Keratinocyte (primary cell): ENCODE measurements at regions not wholly inside any gene's neighbourhood (a gene's known extent, or its start where the extent isn't known, plus 50 kb on each side); places are given as distances from the start of the nearest gene placed in this dataset.
A peak's percentile ranks its signal among the peaks of the same experiment; 100 is the strongest.

Experiments used
- DNase-seq: peaks from one replicate; pipeline ENCODE4 v3.0.0-alpha.2; 2011; ENCODE audit warnings: low read depth, missing footprints, low spot score
- FAIRE-seq: peaks from 2 replicates; lab custom pipeline; 2011; peaks lifted over from hg19 to GRCh38; lab: Jason Lieb, UNC
- H2AFZ ChIP-seq: 2 replicates; pipeline ENCODE4 v1.6.0; 2012; ENCODE audit warnings: low read length, control low read depth, inconsistent platforms; ENCODE audit not compliant: control insufficient read depth
- H3K27ac ChIP-seq: 2 replicates; pipeline ENCODE4 v1.5.1; 2011; ENCODE audit warnings: low read length; ENCODE audit not compliant: control insufficient read depth, insufficient read depth
- H3K27me3 ChIP-seq: 3 replicates; pipeline ENCODE4 v1.6.0; 2011; ENCODE audit warnings: low read length; ENCODE audit not compliant: control insufficient read depth, insufficient read depth; ENCODE audit errors: extremely low read depth
- H3K36me3 ChIP-seq, 2 experiments: 2 replicates in 1 of 2; 3 replicates in 1 of 2; pipeline ENCODE4 v1.5.1; 2011; ENCODE audit warnings: low read length in 2 of 2, mild to moderate bottlenecking in 1 of 2; ENCODE audit not compliant: control insufficient read depth in 2 of 2, insufficient read depth in 2 of 2; ENCODE audit errors: extremely low read depth in 1 of 2
- H3K4me1 ChIP-seq: 3 replicates; pipeline ENCODE4 v1.5.1; 2011; ENCODE audit warnings: low read length; ENCODE audit not compliant: control insufficient read depth, insufficient read depth; ENCODE audit errors: extremely low read depth
- H3K4me2 ChIP-seq: 3 replicates; pipeline ENCODE4 v1.6.0; 2011; ENCODE audit warnings: low read depth, low read length; ENCODE audit not compliant: control insufficient read depth, insufficient read depth; ENCODE audit errors: extremely low read depth
- H3K4me3 ChIP-seq, 3 experiments: fragments of 200-600 bp in 1 of 3; sonication (generic) in 1 of 3; 2 replicates in 2 of 3; 3 replicates in 1 of 3; pipeline ENCODE4 v1.5.1; 2011 to 2016; ENCODE audit warnings: low read length in 3 of 3, mild to moderate bottlenecking in 3 of 3, control low read depth in 2 of 3, inconsistent platforms in 1 of 3, low read depth in 1 of 3, mixed read lengths in 1 of 3, mixed run types in 1 of 3, moderate library complexity in 1 of 3; ENCODE audit not compliant: control insufficient read depth in 2 of 3, insufficient read depth in 2 of 3; ENCODE audit errors: extremely low read depth in 1 of 3
- H3K79me2 ChIP-seq: 2 replicates; pipeline ENCODE4 v1.6.0; 2012; ENCODE audit warnings: low read length; ENCODE audit not compliant: control insufficient read depth, insufficient read depth
- H3K9ac ChIP-seq: 3 replicates; pipeline ENCODE4 v1.6.0; 2011; ENCODE audit warnings: low read length; ENCODE audit not compliant: control insufficient read depth, insufficient read depth; ENCODE audit errors: extremely low read depth
- H3K9me1 ChIP-seq: 3 replicates; pipeline ENCODE4 v1.6.0; 2011; ENCODE audit warnings: low read length; ENCODE audit not compliant: control insufficient read depth, insufficient read depth; ENCODE audit errors: extremely low read depth
- H3K9me3 ChIP-seq: 2 replicates; pipeline ENCODE4 v1.5.1; 2012; ENCODE audit warnings: low read depth, low read length; ENCODE audit not compliant: control insufficient read depth
- H4K20me1 ChIP-seq: 3 replicates; pipeline ENCODE4 v1.6.0; 2011; ENCODE audit warnings: low read length; ENCODE audit not compliant: control insufficient read depth, insufficient read depth; ENCODE audit errors: extremely low read depth
- EZH2 ChIP-seq: IDR thresholded peaks from one replicate; pipeline ENCODE4 v1.6.1; 2012; ENCODE audit warnings: inconsistent platforms, mild to moderate bottlenecking, low read length, moderate library complexity
- dilution Hi-C: fragments of 300-500 bp; cut with MboI; formaldehyde crosslinking; loops from one replicate; pipeline ENCODE4 v1.7.0; 2020; ENCODE audit warnings: low sequenced_read_pairs; ENCODE audit not compliant: extremely low pct_ligation_motif_present
- TF ChIP-seq, protein P1 (sequence below), 3 experiments: IDR thresholded peaks in 1 of 3; conservative IDR thresholded peaks in 1 of 3; optimal IDR thresholded peaks in 1 of 3; 2 replicates in 2 of 3; 3 replicates in 1 of 3; pipeline versions ENCODE3 to v1.5.1; 2011; ENCODE audit warnings: low read length in 3 of 3, mild to moderate bottlenecking in 3 of 3, moderate library complexity in 2 of 3, control low read depth in 1 of 3, inconsistent platforms in 1 of 3; ENCODE audit not compliant: insufficient read depth in 2 of 3; ENCODE audit errors: extremely low read depth in 1 of 3

DNA sequence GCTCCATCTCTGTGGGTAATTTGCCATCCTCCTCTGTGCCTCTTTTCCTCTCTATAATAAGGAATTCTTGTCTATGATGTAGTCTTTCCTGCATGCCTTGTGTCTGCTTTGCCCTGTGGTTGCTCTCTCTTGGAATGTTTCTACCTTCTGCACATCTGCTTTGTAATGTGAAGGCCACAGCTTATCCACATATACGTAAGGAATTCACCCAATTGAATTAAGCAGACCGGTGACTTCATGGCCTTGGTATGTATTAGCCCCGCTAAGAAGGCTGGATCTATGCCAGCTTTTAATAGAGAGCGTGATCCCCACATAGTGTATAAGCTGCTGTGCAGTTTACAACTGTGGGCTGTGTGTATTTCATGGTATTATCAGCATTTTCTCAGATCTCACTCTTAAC is 274.7 kb downstream of the RNF144A start:
- H3K9me1 ChIP-seq, result no peaks in the 10 kb centered on the region
- FAIRE-seq (peak; percentile 99), DNase-seq (peak; percentile 91)
- H3K4me3 ChIP-seq, result no peak overlapping the region
- dilution Hi-C loops, result no loop called here
- TF ChIP-seq EZH2, result no peak
- TF ChIP-seq, protein P1, sequence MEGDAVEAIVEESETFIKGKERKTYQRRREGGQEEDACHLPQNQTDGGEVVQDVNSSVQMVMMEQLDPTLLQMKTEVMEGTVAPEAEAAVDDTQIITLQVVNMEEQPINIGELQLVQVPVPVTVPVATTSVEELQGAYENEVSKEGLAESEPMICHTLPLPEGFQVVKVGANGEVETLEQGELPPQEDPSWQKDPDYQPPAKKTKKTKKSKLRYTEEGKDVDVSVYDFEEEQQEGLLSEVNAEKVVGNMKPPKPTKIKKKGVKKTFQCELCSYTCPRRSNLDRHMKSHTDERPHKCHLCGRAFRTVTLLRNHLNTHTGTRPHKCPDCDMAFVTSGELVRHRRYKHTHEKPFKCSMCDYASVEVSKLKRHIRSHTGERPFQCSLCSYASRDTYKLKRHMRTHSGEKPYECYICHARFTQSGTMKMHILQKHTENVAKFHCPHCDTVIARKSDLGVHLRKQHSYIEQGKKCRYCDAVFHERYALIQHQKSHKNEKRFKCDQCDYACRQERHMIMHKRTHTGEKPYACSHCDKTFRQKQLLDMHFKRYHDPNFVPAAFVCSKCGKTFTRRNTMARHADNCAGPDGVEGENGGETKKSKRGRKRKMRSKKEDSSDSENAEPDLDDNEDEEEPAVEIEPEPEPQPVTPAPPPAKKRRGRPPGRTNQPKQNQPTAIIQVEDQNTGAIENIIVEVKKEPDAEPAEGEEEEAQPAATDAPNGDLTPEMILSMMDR (optimal IDR thresholded peaks at IDR 0.05 in 1 of 3, IDR thresholded peaks at IDR 0.05 in 1 of 3, conservative IDR thresholded peaks at IDR 0.05 in 1 of 3; ENCODE audit: extremely low read depth in 1 of 3, insufficient read depth in 2 of 3, low read length in 3 of 3), result no peak
- peak overlapping the region; percentile 58 for H2AFZ ChIP-seq
- H3K27me3 ChIP-seq, result no peaks in the 10 kb centered on the region
- peak overlapping the region; percentile 55 for H3K27ac ChIP-seq
- no peaks in the 10 kb centered on the region for H4K20me1 ChIP-seq
- no peak overlapping the region for H3K9ac ChIP-seq
- H3K36me3 ChIP-seq, result no peaks in the 10 kb centered on the region
- peaks cover 16% of the 10 kb centered on the region for H3K4me1 ChIP-seq
- H3K79me2 ChIP-seq, result no peaks in the 10 kb centered on the region
- no peaks in the 10 kb centered on the region for H3K9me3 ChIP-seq
- peak overlapping the region; percentile 41 for H3K4me2 ChIP-seq

DNA sequence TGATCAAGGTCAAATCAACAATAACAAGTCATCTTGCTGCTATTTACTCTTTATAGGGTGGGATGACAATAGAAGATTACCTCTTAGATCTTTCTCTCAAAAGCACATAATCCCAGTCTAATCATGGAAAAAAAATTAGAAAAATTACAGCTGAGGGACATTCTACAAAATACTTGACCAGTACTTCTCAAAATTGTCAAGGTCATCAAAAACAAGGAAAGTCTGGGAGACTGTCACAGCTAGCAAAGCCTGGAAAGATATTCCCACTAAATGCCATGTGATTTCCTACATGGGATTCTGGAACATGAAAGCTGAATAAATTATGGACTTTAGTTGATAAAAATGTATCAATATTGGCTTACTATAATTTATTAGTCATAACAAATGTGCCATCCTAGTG is 276.2 kb downstream of the RNF144A start:
- H3K27me3 ChIP-seq, result no peaks in the 10 kb centered on the region
- no peak for FAIRE-seq
- H4K20me1 ChIP-seq, result no peaks in the 10 kb centered on the region
- no peaks in the 10 kb centered on the region for H3K36me3 ChIP-seq
- no peaks in the 10 kb centered on the region for H3K9me3 ChIP-seq
- H3K27ac ChIP-seq, result no peak overlapping the region
- no peaks in the 10 kb centered on the region for H3K79me2 ChIP-seq
- H3K9me1 ChIP-seq, result no peaks in the 10 kb centered on the region
- TF ChIP-seq, protein P1 (optimal IDR thresholded peaks at IDR 0.05 in 1 of 3, IDR thresholded peaks at IDR 0.05 in 1 of 3, conservative IDR thresholded peaks at IDR 0.05 in 1 of 3; ENCODE audit: extremely low read depth in 1 of 3, insufficient read depth in 2 of 3, low read length in 3 of 3), result no peak
- no peak for TF ChIP-seq EZH2
- no peak overlapping the region for H3K4me3 ChIP-seq
- dilution Hi-C loops, result no loop called here
- DNase-seq, result no peak
- H2AFZ ChIP-seq, result no peak overlapping the region
- peaks cover 16% of the 10 kb centered on the region for H3K4me1 ChIP-seq
- no peak overlapping the region for H3K4me2 ChIP-seq
- H3K9ac ChIP-seq, result no peak overlapping the region
